IMR-90 (cell line): ENCODE measurements at regions not wholly inside any gene's neighbourhood (a gene's known extent, or its start where the extent isn't known, plus 50 kb on each side); places are given as distances from the start of the nearest gene placed in this dataset.

Source experiments
- ATAC-seq: fragments of 200-7000 bp; cut with Tn5 transposase; 2 replicates; pipeline ENCODE4 v1.9.1; 2020; ENCODE audit warnings: low read depth, mild to moderate bottlenecking, moderate library complexity
- BruUV-seq: library from RNA; stranded (reverse); fragments of 400-500 nt; replicated peaks from 2 replicates; lab custom pipeline; 2021; lab: Mats Ljungman, UMichigan
- CTCF ChIA-PET: fragments of 300-600 bp; formaldehyde crosslinking; extraction: SDS; loops from one replicate; lab custom pipeline; 2021; ENCODE audit warnings: antibody characterized with exemption; lab: Yijun Ruan, JAX
- POLR2A ChIA-PET: fragments of 300-600 bp; sonication (Branson Sonifier 250); formaldehyde crosslinking; loops from one replicate; lab custom pipeline; 2022; ENCODE audit warnings: antibody characterized with exemption; ENCODE audit not compliant: unreplicated experiment; lab: Charles Lee
- DNase-seq: peaks from one replicate; pipeline ENCODE4 v3.0.0; 2013
- H2AFZ ChIP-seq: replicated peaks from 2 replicates; pipeline ENCODE3; 2013; ENCODE audit warnings: low read length, mild to moderate bottlenecking; ENCODE audit not compliant: poor library complexity
- H2AK5ac ChIP-seq: 2 replicates; pipeline ENCODE4 v1.6.1; 2013; ENCODE audit warnings: low read depth, low read length, inconsistent platforms
- H2AK9ac ChIP-seq: replicated peaks from 2 replicates; pipeline ENCODE3; 2013; ENCODE audit warnings: mild to moderate bottlenecking, low read depth, low read length, moderate library complexity; ENCODE audit not compliant: poor library complexity
- H2BK120ac ChIP-seq: 2 replicates; pipeline ENCODE4 v1.6.1; 2013; ENCODE audit warnings: low read depth, low read length, inconsistent platforms
- H2BK15ac ChIP-seq: 3 replicates; pipeline ENCODE4 v1.6.1; 2013; ENCODE audit warnings: low read depth, low read length, inconsistent platforms
- H2BK20ac ChIP-seq: 2 replicates; pipeline ENCODE4 v1.6.1; 2013; ENCODE audit warnings: low read depth, mild to moderate bottlenecking, inconsistent platforms, low read length, moderate library complexity
- H2BK5ac ChIP-seq: 2 replicates; pipeline ENCODE4 v1.6.1; 2013; ENCODE audit warnings: mild to moderate bottlenecking, low read depth, low read length, inconsistent platforms; ENCODE audit not compliant: poor library complexity, severe bottlenecking
- H3K14ac ChIP-seq: replicated peaks from 2 replicates; pipeline ENCODE4 v1.6.1; 2013; ENCODE audit warnings: low read depth, low read length, inconsistent platforms
- H3K18ac ChIP-seq: 2 replicates; pipeline ENCODE4 v1.6.1; 2013; ENCODE audit warnings: low read depth, low read length, control low read depth
- H3K23ac ChIP-seq: 2 replicates; pipeline ENCODE4 v1.6.1; 2013; ENCODE audit warnings: low read depth, low read length, inconsistent platforms
- H3K27ac ChIP-seq: 2 replicates; pipeline ENCODE4 v1.5.1; 2013; ENCODE audit warnings: mild to moderate bottlenecking, control low read depth, low read length; ENCODE audit not compliant: insufficient read depth
- H3K27me3 ChIP-seq: 2 replicates; pipeline ENCODE4 v1.6.1; 2013; ENCODE audit warnings: low read length; ENCODE audit not compliant: control insufficient read depth, insufficient read depth
- H3K36me3 ChIP-seq: 2 replicates; pipeline ENCODE4 v1.6.1; 2013; ENCODE audit warnings: low read length, mixed read lengths; ENCODE audit not compliant: control insufficient read depth, insufficient read depth
- H3K4ac ChIP-seq: 2 replicates; pipeline ENCODE4 v1.6.1; 2013; ENCODE audit warnings: low read depth, low read length, inconsistent platforms
- H3K4me1 ChIP-seq: 2 replicates; pipeline ENCODE4 v1.6.1; 2013; ENCODE audit warnings: low read length, mixed read lengths; ENCODE audit not compliant: control insufficient read depth, insufficient read depth
- H3K4me2 ChIP-seq: 2 replicates; pipeline ENCODE4 v1.6.1; 2013; ENCODE audit warnings: low read depth, mild to moderate bottlenecking, control low read depth, low read length, moderate library complexity
- H3K4me3 ChIP-seq: 2 replicates; pipeline ENCODE4 v1.5.1; 2013; ENCODE audit warnings: low read depth, mild to moderate bottlenecking, control low read depth, low read length, moderate library complexity; ENCODE audit not compliant: insufficient read depth
- H3K56ac ChIP-seq: 2 replicates; pipeline ENCODE4 v1.6.1; 2013; ENCODE audit warnings: low read length, inconsistent platforms; ENCODE audit not compliant: insufficient read depth; ENCODE audit errors: extremely low read depth
- H3K79me1 ChIP-seq, 2 experiments: 2 replicates each; pipeline ENCODE4 v1.6.1; 2013; ENCODE audit warnings: low read length in 2 of 2, inconsistent platforms in 1 of 2, low read depth in 1 of 2
- H3K9ac ChIP-seq: 2 replicates; pipeline ENCODE4 v1.6.1; 2013; ENCODE audit warnings: low read depth, low read length, control low read depth
- H3K9me1 ChIP-seq: 2 replicates; pipeline ENCODE4 v1.6.1; 2013; ENCODE audit warnings: low read length, inconsistent platforms; ENCODE audit not compliant: insufficient read depth
- H3K9me3 ChIP-seq: 2 replicates; pipeline ENCODE4 v1.6.1; 2013; ENCODE audit warnings: low read length; ENCODE audit not compliant: control insufficient read depth, insufficient read depth
- H4K20me1 ChIP-seq: 2 replicates; pipeline ENCODE4 v1.6.1; 2013; ENCODE audit warnings: low read length, inconsistent platforms; ENCODE audit not compliant: insufficient read depth
- H4K5ac ChIP-seq: 2 replicates; pipeline ENCODE4 v1.6.1; 2013; ENCODE audit warnings: mild to moderate bottlenecking, low read depth, low read length, control low read depth
- H4K8ac ChIP-seq, 2 experiments: 2 replicates each; pipeline ENCODE4 v1.6.1; 2013; ENCODE audit warnings: low read depth in 2 of 2, low read length in 2 of 2, control low read depth in 1 of 2, inconsistent platforms in 1 of 2
- H4K91ac ChIP-seq: 2 replicates; pipeline ENCODE4 v1.6.1; 2013; ENCODE audit warnings: low read depth, low read length, inconsistent platforms; ENCODE audit not compliant: insufficient read depth
- BHLHE40 ChIP-seq: fragments of 150-350 bp; IDR thresholded peaks from 2 replicates; pipeline ENCODE4 v1.6.1; 2016; ENCODE audit warnings: mild to moderate bottlenecking, low read depth, low read length
- CHD1 ChIP-seq: IDR thresholded peaks from 2 replicates; pipeline ENCODE4 v1.6.1; 2012; ENCODE audit warnings: low read depth, low read length, improper control_type of control experiment
- MAZ ChIP-seq: IDR thresholded peaks from 2 replicates; pipeline ENCODE4 v1.6.1; 2012; ENCODE audit warnings: low read depth, mild to moderate bottlenecking, low read length, improper control_type of control experiment, moderate library complexity, borderline replicate concordance
- MXI1 ChIP-seq: IDR thresholded peaks from 2 replicates; pipeline ENCODE4 v1.6.1; 2012; ENCODE audit warnings: low read depth, mild to moderate bottlenecking, low read length, moderate library complexity, borderline replicate concordance
- POLR2A ChIP-seq: IDR thresholded peaks from 2 replicates; pipeline ENCODE4 v1.6.1; 2012; ENCODE audit warnings: mild to moderate bottlenecking, low read depth, low read length
- RAD21 ChIP-seq: IDR thresholded peaks from 2 replicates; pipeline ENCODE4 v1.6.1; 2012; ENCODE audit warnings: low read length, improper control_type of control experiment
- SMC3 ChIP-seq: fragments of 150-350 bp; IDR thresholded peaks from 2 replicates; pipeline ENCODE4 v1.6.1; 2016; ENCODE audit warnings: low read depth, mild to moderate bottlenecking, antibody characterized with exemption, low read length, moderate library complexity
- WGBS, 2 experiments: methylation state at CpG; one replicate each; pipeline versions ENCODE4 v1.1.5 to v1.1.7; 2013; ENCODE audit warnings: missing lambda C conversion rate in 2 of 2; ENCODE audit not compliant: insufficient read length in 1 of 2; ENCODE audit errors: extremely low coverage in 2 of 2; 5-methylcytosine and 5-hydroxymethylcytosine counted together
- dilution Hi-C: fragments of 300-500 bp; cut with HindIII; formaldehyde crosslinking; loops from one replicate; pipeline ENCODE4 v1.14.3; 2018; ENCODE audit warnings: low sequenced_read_pairs; ENCODE audit not compliant: unreplicated experiment
- in situ Hi-C: fragments of 300-500 bp; cut with MboI; formaldehyde crosslinking; loops from 3 replicates; pipeline ENCODE4 v1.14.3; 2019; ENCODE audit warnings: low sequenced_read_pairs, inconsistent platforms, mixed read lengths
- intact Hi-C: fragments of 100-400 bp; cut with micrococcal nuclease; formaldehyde crosslinking; loops from 2 replicates; pipeline ENCODE4 v1.10.0; 2022
- TF ChIP-seq, protein P1 (sequence below): fragments of 150-350 bp; IDR thresholded peaks from 2 replicates; pipeline ENCODE4 v1.6.1; 2016; ENCODE audit warnings: low read depth, mild to moderate bottlenecking, low read length, moderate library complexity, borderline replicate concordance
- TF ChIP-seq, protein P2 (sequence below): conservative IDR thresholded peaks from 2 replicates; pipeline ENCODE4 v1.5.1; 2012; ENCODE audit warnings: mild to moderate bottlenecking, low read depth, low read length, improper control_type of control experiment

DNA sequence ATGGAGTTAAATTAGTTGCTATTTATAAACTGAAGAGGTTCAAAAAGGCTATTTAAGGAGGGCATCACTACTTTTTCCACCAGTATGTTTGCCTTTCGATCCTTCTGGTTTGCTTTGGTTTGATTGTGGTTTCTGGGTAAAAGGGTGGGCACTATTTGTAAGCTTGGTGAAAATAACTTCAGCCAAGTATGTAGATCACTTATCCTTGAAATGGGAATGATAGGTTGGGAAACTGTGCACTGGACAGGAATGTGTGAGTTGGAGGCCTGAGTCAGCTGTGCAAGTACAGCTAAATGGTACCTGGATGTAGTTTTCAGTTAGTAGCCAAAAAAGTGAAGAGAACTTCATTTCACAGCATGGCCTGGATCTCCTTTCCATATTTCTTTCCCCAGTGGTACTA, 466.2 kb downstream of the ENC1 start:
- Histone ChIP-seq H3K56ac (no peak overlapping the region), H3K27ac (no peak overlapping the region), H3K4me1 (no peaks in the 10 kb centered on the region), H4K8ac (no peak overlapping the region), H2BK120ac (no peak overlapping the region), H3K4me2 (no peak overlapping the region), H4K20me1 (no peaks in the 10 kb centered on the region), H2AFZ (no peak overlapping the region), H3K9me1 (no peaks in the 10 kb centered on the region), H3K23ac (no peak overlapping the region), H3K36me3 (no peaks in the 10 kb centered on the region), H2BK20ac (no peak overlapping the region), H2BK5ac (no peak overlapping the region), H3K9ac (no peak overlapping the region), H4K91ac (no peak overlapping the region), H3K79me1 (no peaks in the 10 kb centered on the region), H2BK15ac (no peak overlapping the region), H2AK9ac (no peak overlapping the region), H4K5ac (no peak overlapping the region), H2AK5ac (no peak overlapping the region), H3K9me3 (no peaks in the 10 kb centered on the region), H3K18ac (no peak overlapping the region), H3K14ac (no peak overlapping the region), H3K27me3 (peaks cover 7% of the 10 kb centered on the region; the same call in 1 of the 2 replicates), H3K4me3 (no peak overlapping the region), H3K4ac (no peak overlapping the region)
- WGBS, 2 experiments = no CpG with 5 or more reads among the region's 1 CpG
- ChIA-PET POLR2A (no interaction called here), CTCF (no interaction called here)
- dilution Hi-C loops = no loop called here
- no TSS peak for BruUV-seq
- in situ Hi-C loops = no loop called here
- peak; percentile 51 for DNase-seq
- no peak for TF ChIP-seq MXI1
- no peak for TF ChIP-seq POLR2A
- no peak for TF ChIP-seq RAD21
- TF ChIP-seq, protein P1, sequence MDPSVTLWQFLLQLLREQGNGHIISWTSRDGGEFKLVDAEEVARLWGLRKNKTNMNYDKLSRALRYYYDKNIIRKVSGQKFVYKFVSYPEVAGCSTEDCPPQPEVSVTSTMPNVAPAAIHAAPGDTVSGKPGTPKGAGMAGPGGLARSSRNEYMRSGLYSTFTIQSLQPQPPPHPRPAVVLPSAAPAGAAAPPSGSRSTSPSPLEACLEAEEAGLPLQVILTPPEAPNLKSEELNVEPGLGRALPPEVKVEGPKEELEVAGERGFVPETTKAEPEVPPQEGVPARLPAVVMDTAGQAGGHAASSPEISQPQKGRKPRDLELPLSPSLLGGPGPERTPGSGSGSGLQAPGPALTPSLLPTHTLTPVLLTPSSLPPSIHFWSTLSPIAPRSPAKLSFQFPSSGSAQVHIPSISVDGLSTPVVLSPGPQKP = no peak
- no peak for TF ChIP-seq MAZ
- no peak for TF ChIP-seq BHLHE40
- no peak for TF ChIP-seq SMC3
- TF ChIP-seq, protein P2, sequence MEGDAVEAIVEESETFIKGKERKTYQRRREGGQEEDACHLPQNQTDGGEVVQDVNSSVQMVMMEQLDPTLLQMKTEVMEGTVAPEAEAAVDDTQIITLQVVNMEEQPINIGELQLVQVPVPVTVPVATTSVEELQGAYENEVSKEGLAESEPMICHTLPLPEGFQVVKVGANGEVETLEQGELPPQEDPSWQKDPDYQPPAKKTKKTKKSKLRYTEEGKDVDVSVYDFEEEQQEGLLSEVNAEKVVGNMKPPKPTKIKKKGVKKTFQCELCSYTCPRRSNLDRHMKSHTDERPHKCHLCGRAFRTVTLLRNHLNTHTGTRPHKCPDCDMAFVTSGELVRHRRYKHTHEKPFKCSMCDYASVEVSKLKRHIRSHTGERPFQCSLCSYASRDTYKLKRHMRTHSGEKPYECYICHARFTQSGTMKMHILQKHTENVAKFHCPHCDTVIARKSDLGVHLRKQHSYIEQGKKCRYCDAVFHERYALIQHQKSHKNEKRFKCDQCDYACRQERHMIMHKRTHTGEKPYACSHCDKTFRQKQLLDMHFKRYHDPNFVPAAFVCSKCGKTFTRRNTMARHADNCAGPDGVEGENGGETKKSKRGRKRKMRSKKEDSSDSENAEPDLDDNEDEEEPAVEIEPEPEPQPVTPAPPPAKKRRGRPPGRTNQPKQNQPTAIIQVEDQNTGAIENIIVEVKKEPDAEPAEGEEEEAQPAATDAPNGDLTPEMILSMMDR = no peak
- TF ChIP-seq CHD1 = no peak
- no peak for ATAC-seq
- intact Hi-C loops = no loop called here
